Heart left ventricle (tissue), 16 donors: ENCODE measurements at regions not wholly inside any gene's neighbourhood (a gene's known extent, or its start where the extent isn't known, plus 50 kb on each side); places are given as distances from the start of the nearest gene placed in this dataset.

Experiments used
- ATAC-seq, 4 donors: fragments of 200-7000 bp; cut with Tn5 transposase; one replicate each; pipeline ENCODE4 v1.9.1; 2020 to 2022; ENCODE audit warnings: moderate library complexity in 4 of 4, mild to moderate bottlenecking in 3 of 4, moderate number of reproducible peaks in 1 of 4
- DNase-seq, 5 donors: peaks; one replicate each; pipeline ENCODE4 v3.0.0-alpha.2; 2020
- H3K27ac ChIP-seq, 12 donors: fragments of 200-600 bp; sonication (generic) in 4 of 12; one replicate each; pipeline versions ENCODE4 v1.5.0 to v1.8.0; 2016 to 2022; ENCODE audit warnings: mild to moderate bottlenecking in 2 of 12
- H3K27me3 ChIP-seq, 9 donors: fragments of 200-600 bp; sonication (generic) in 2 of 9; one replicate each; pipeline versions ENCODE4 v1.5.1 to v1.8.0; 2016 to 2022; ENCODE audit warnings: mild to moderate bottlenecking in 3 of 9
- H3K36me3 ChIP-seq, 9 donors: fragments of 200-600 bp; sonication (generic) in 2 of 9; one replicate each; pipeline versions ENCODE4 v1.5.0 to v1.8.0; 2018 to 2022; ENCODE audit warnings: mild to moderate bottlenecking in 2 of 9
- H3K4me1 ChIP-seq, 12 donors: fragments of 200-600 bp; sonication (generic) in 4 of 12; one replicate each; pipeline versions ENCODE4 v1.5.0 to v1.8.0; 2016 to 2022; ENCODE audit warnings: mild to moderate bottlenecking in 3 of 12
- H3K4me3 ChIP-seq, 12 donors: fragments of 200-600 bp; sonication (generic) in 4 of 12; one replicate each; pipeline versions ENCODE4 v1.5.0 to v1.8.0; 2017 to 2022; ENCODE audit warnings: mild to moderate bottlenecking in 9 of 12, moderate library complexity in 4 of 12
- H3K9me3 ChIP-seq, 12 donors: fragments of 200-600 bp; sonication (generic) in 4 of 12; one replicate each; pipeline versions ENCODE4 v1.5.0 to v1.8.0; 2016 to 2022; ENCODE audit warnings: mild to moderate bottlenecking in 1 of 12
- POLR2A ChIP-seq, 2 donors: fragments of 450-650 bp; IDR thresholded peaks; one replicate each; pipeline ENCODE4 v1.6.1; 2017; ENCODE audit warnings: antibody characterized with exemption in 2 of 2, mild to moderate bottlenecking in 2 of 2, moderate library complexity in 2 of 2
- WGBS, 4 donors: extraction: QIAGEN DNeasy Blood & Tissue Kit in 2 of 4; methylation state at CpG; one replicate each; pipeline versions ENCODE4 v1.1.5 to v1.1.7; 2013 to 2018; 5-methylcytosine and 5-hydroxymethylcytosine counted together
- intact Hi-C, 10 donors: fragments of 100-400 bp; cut with DNase I; formaldehyde crosslinking; loops; one replicate each; pipeline versions ENCODE4 v1.11.1 to v1.14.2; 2022
- TF ChIP-seq, protein P1 (sequence below), 12 donors: fragments of 200-600 bp; sonication (generic) in 4 of 12; IDR thresholded peaks; one replicate each; pipeline versions ENCODE4 v1.5.0 to v1.8.0; 2018 to 2022; ENCODE audit warnings: antibody characterized with exemption in 12 of 12, mild to moderate bottlenecking in 5 of 12
- donor health status: ischemic (EF 13 %, LVEDD 7.1; RV severe dilation, severe dysfunction).
- donor health status: healthy with polysubstance abuse.
- donor health status: DM: no; HTN: yes; CAD: no.
- donor health status: DM: no; HTN: no; CAD: no.
- donor health status: ischemic (EF 25% LVEDD 6.9; RV normal size, moderate dysfunction).
- donor health status: ischemic (EF 25% LVEDD 5.7; RV mildly dilated, moderate dysfunction).
- donor health status: healthy.
- donor health status: DM: yes; HTN: yes; CAD: no.
- donor health status: ischemic (EF 35%, LVEDD 5.7; RV mildly dilated, moderate dysfunction).
- donor health status: nonischemic (EF 11% LVEDD 7.7; RV severe dilation, severe dysfunction).
- donor health status: DM: yes; HTN: yes; CAD: no.
- donor health status: PGD.
- donor health status: ischemic (EF 29% LVEDD 5.4; RV normal size, mild dysfunction).
- donor health status: nonischemic (EF 23%, LVEDD 6.1; RV moderate dilation, normal function).

DNA sequence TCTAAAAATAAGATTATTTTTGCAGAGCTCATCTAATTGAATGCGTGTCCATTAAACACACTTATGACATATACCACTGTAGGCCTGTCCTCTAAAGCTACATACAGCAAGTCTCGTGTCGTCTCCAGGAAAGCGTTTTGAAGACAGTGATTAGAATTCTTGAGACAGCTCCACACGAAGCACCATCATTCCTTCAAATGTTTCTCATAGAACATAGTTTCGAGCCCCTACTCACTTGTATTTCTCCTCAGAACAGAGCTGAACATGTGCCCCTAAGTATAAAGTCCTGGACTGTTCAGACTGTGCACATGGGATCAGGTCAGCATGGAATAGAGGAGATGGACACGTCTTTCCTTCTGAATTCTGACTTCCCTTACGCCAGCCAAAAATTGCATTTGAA lies 64.5 kb upstream of the HMGA2 start:
- DNase-seq (no peak), ATAC-seq (no peak)
- Histone ChIP-seq H3K9me3 (no peaks in the 10 kb centered on the region), H3K36me3 (no peaks in the 10 kb centered on the region), H3K27me3 (peaks cover 0 to 7% (median 0%) of the 10 kb centered on the region in 9 donors), H3K4me1 (no peaks in the 10 kb centered on the region), H3K27ac (no peak overlapping the region), H3K4me3 (no peak overlapping the region)
- TF ChIP-seq POLR2A (IDR thresholded peaks at IDR 0.05): no peak
- TF ChIP-seq, protein P1, sequence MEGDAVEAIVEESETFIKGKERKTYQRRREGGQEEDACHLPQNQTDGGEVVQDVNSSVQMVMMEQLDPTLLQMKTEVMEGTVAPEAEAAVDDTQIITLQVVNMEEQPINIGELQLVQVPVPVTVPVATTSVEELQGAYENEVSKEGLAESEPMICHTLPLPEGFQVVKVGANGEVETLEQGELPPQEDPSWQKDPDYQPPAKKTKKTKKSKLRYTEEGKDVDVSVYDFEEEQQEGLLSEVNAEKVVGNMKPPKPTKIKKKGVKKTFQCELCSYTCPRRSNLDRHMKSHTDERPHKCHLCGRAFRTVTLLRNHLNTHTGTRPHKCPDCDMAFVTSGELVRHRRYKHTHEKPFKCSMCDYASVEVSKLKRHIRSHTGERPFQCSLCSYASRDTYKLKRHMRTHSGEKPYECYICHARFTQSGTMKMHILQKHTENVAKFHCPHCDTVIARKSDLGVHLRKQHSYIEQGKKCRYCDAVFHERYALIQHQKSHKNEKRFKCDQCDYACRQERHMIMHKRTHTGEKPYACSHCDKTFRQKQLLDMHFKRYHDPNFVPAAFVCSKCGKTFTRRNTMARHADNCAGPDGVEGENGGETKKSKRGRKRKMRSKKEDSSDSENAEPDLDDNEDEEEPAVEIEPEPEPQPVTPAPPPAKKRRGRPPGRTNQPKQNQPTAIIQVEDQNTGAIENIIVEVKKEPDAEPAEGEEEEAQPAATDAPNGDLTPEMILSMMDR (IDR thresholded peaks at IDR 0.05): no peak
- intact Hi-C loops: no loop called here
- 88 to 91% (median 90%) methylated on average over 8 of the region's 8 CpGs for WGBS, 4 donors

DNA sequence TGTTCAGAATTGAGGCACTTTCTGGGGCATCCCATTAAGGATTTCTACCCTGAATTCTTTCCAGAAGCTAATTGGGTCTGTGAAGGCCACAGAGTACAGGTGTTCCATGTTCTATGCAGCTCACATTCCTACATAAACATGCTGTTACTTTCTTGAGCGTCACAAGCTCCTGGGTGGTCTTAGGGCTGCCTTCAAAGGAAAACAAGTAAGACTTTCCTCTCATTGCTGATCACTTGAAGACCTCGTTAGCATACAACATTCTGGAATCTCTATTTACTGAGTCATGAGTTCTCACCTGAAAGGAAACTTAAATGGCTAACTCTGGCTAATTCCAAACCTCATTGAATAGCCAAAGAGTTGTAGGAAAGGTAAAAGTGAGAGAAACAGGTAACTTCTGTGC lies 63.0 kb upstream of the HMGA2 start:
- intact Hi-C loops: no loop called here
- DNase-seq: no peak
- no peaks in the 10 kb centered on the region for H3K36me3 ChIP-seq
- no peaks in the 10 kb centered on the region for H3K9me3 ChIP-seq
- no peak overlapping the region for H3K27ac ChIP-seq
- peaks cover 0 to 7% (median 0%) of the 10 kb centered on the region in 9 donors for H3K27me3 ChIP-seq
- H3K4me1 ChIP-seq: peaks cover 0 to 5% (median 0%) of the 10 kb centered on the region in 12 donors
- no peak for ATAC-seq
- TF ChIP-seq, protein P1 (IDR thresholded peaks at IDR 0.05): no peak
- TF ChIP-seq POLR2A (IDR thresholded peaks at IDR 0.05): no peak
- no peak overlapping the region for H3K4me3 ChIP-seq
- 73 to 81% (median 77%) methylated on average over 2 of the region's 2 CpGs for WGBS, 4 donors

DNA sequence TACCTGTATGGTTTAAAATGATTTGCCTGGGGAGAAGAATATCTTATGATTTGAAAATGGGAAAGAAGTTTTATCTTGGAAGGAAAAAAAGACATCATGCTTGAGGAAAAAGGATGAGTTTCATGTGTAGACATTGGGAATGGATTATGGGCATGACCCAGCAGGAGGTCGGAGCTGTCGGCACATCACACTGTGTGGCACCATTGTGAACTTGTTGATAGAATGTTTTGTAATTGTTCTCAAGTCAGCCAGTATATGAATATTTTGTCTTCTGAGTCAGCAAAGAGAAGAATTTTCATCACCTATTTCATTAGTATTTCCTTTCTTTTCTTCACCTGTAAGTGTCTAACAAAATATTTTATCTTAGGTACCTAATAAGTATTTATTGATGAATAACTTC lies 60.0 kb upstream of the HMGA2 start:
- intact Hi-C loops: no loop called here
- no peak for TF ChIP-seq POLR2A (IDR thresholded peaks at IDR 0.05)
- TF ChIP-seq, protein P1 (IDR thresholded peaks at IDR 0.05): no peak
- no peak for DNase-seq
- Histone ChIP-seq H3K27me3 (no peaks in the 10 kb centered on the region), H3K27ac (no peak overlapping the region), H3K36me3 (no peaks in the 10 kb centered on the region), H3K9me3 (no peaks in the 10 kb centered on the region), H3K4me1 (peaks cover 0 to 5% (median 0%) of the 10 kb centered on the region in 12 donors), H3K4me3 (no peak overlapping the region)
- WGBS, 4 donors: 92 to 98% (median 95%) methylated on average over 2 of the region's 2 CpGs
- ATAC-seq: no peak

DNA sequence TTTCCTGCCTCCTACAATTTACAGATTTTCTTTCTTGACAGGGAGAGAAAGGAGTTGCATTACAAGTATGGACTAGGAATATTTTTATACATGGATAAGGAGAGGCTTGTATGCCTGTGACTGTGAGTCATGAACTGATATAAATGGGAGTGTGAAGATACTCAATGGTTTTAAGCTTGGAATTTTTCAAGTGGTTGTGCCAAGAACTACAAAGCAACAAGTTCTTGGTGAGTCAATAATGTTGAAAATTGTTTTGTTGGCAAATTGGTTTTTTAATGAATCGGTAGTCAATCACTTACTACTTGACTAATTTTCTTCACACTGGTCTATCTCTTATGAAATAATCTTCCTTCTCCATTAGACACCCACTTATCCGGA lies 58.9 kb upstream of the HMGA2 start:
- DNase-seq (no peak), ATAC-seq (no peak)
- Histone ChIP-seq H3K4me1 (peaks cover 0 to 5% (median 0%) of the 10 kb centered on the region in 12 donors), H3K4me3 (no peak overlapping the region), H3K27me3 (no peaks in the 10 kb centered on the region), H3K9me3 (no peaks in the 10 kb centered on the region), H3K27ac (no peak overlapping the region), H3K36me3 (no peaks in the 10 kb centered on the region)
- TF ChIP-seq POLR2A (IDR thresholded peaks at IDR 0.05): no peak
- TF ChIP-seq, protein P1 (IDR thresholded peaks at IDR 0.05): no peak
- WGBS, 4 donors: 69 to 78% (median 74%) methylated on average over 2 of the region's 2 CpGs
- intact Hi-C loops: no loop called here
